ENCODE measurements at regions not wholly inside any gene's neighbourhood (a gene's known extent, or its start where the extent isn't known, plus 50 kb on each side); places are given as distances from the start of the nearest gene placed in this dataset.

- H3K27me3 ChIP-seq: no peaks in the 10 kb centered on the region
- intact Hi-C loops (cut with DNase I; ENCODE audit: low total_unique reads): no loop called here
- no peaks in the 10 kb centered on the region for H3K36me3 ChIP-seq
- WGBS, 2 donors (ENCODE audit: low coverage in 1 of 2): 73 to 83% methylated on average over 7 to 16 of the region's 16 CpGs
- H3K4me1 ChIP-seq: peaks cover 0 to 6% (median 2%) of the 10 kb centered on the region in 4 donors
- no peak for TF ChIP-seq EP300 (IDR thresholded peaks at IDR 0.05; ENCODE audit: low read depth)
- peak in 1 of 3 donors; percentile 20 for TF ChIP-seq POLR2AphosphoS5 (IDR thresholded peaks at IDR 0.05)
- no peak for TF ChIP-seq CTCF (IDR thresholded peaks at IDR 0.05)
- no peak for TF ChIP-seq POLR2A (IDR thresholded peaks at IDR 0.05)
- DNase-seq: no peak
- in situ Hi-C loops (cut with MboI; ENCODE audit: low pct_ligation_motif_present in 1 of 4, low pct_unique_long_range_greater_than_20kb in 1 of 4, low sequenced_read_pairs in 3 of 4): no loop called here
- H3K27ac ChIP-seq: peak overlapping the region in 1 of 4 donors; percentile 30
- H3K9me3 ChIP-seq: no peaks in the 10 kb centered on the region
- no peak overlapping the region for H3K4me3 ChIP-seq
These were observed 79.7 kb upstream of the APCDD1 start for GRCh38 chr18:10374636-10375293.

GRCh38 chr18:10376731-10377130 is 77.7 kb upstream of the APCDD1 start:
- Histone ChIP-seq H3K27ac (no peak overlapping the region), H3K36me3 (no peaks in the 10 kb centered on the region), H3K4me3 (no peak overlapping the region), H3K27me3 (no peaks in the 10 kb centered on the region), H3K9me3 (no peaks in the 10 kb centered on the region), H3K4me1 (peaks cover 0 to 6% (median 2%) of the 10 kb centered on the region in 4 donors)
- WGBS, 2 donors (ENCODE audit: low coverage in 1 of 2): 75 to 86% methylated on average over 4 to 10 of the region's 10 CpGs
- no peak for DNase-seq
- in situ Hi-C loops (cut with MboI; ENCODE audit: low pct_ligation_motif_present in 1 of 4, low pct_unique_long_range_greater_than_20kb in 1 of 4, low sequenced_read_pairs in 3 of 4) (no loop called here), intact Hi-C loops (cut with DNase I; ENCODE audit: low total_unique reads) (no loop called here)
- TF ChIP-seq POLR2AphosphoS5 (IDR thresholded peaks at IDR 0.05) (no peak), CTCF (IDR thresholded peaks at IDR 0.05) (no peak), EP300 (IDR thresholded peaks at IDR 0.05; ENCODE audit: low read depth) (no peak), POLR2A (IDR thresholded peaks at IDR 0.05) (no peak)

- TF ChIP-seq EP300 (IDR thresholded peaks at IDR 0.05; ENCODE audit: low read depth) (no peak), POLR2A (IDR thresholded peaks at IDR 0.05) (no peak), POLR2AphosphoS5 (IDR thresholded peaks at IDR 0.05) (no peak), CTCF (IDR thresholded peaks at IDR 0.05) (no peak)
- Histone ChIP-seq H3K4me3 (no peak overlapping the region), H3K27me3 (no peaks in the 10 kb centered on the region), H3K27ac (no peak overlapping the region), H3K4me1 (peaks cover 0 to 6% (median 2%) of the 10 kb centered on the region in 4 donors), H3K9me3 (no peaks in the 10 kb centered on the region), H3K36me3 (no peaks in the 10 kb centered on the region)
- intact Hi-C loops (cut with DNase I; ENCODE audit: low total_unique reads): no loop called here
- in situ Hi-C loops (cut with MboI; ENCODE audit: low pct_ligation_motif_present in 1 of 4, low pct_unique_long_range_greater_than_20kb in 1 of 4, low sequenced_read_pairs in 3 of 4): no loop called here
- DNase-seq: no peak
- WGBS, 2 donors (ENCODE audit: low coverage in 1 of 2): 68 to 88% methylated on average over 1 of the region's 1 CpG
These were observed 76.5 kb upstream of the APCDD1 start for GRCh38 chr18:10377956-10378355.

GRCh38 chr18:10378688-10379420 is 75.6 kb upstream of the APCDD1 start:
- DNase-seq: no peak
- H3K36me3 ChIP-seq: no peaks in the 10 kb centered on the region
- in situ Hi-C loops (cut with MboI; ENCODE audit: low pct_ligation_motif_present in 1 of 4, low pct_unique_long_range_greater_than_20kb in 1 of 4, low sequenced_read_pairs in 3 of 4): no loop called here
- no peak for TF ChIP-seq POLR2A (IDR thresholded peaks at IDR 0.05)
- TF ChIP-seq EP300 (IDR thresholded peaks at IDR 0.05; ENCODE audit: low read depth): no peak
- TF ChIP-seq POLR2AphosphoS5 (IDR thresholded peaks at IDR 0.05): no peak
- TF ChIP-seq CTCF (IDR thresholded peaks at IDR 0.05): no peak
- H3K4me3 ChIP-seq: no peak overlapping the region
- WGBS, 2 donors (ENCODE audit: low coverage in 1 of 2): 66 to 76% methylated on average over 2 to 6 of the region's 6 CpGs
- peaks cover 0 to 6% (median 2%) of the 10 kb centered on the region in 4 donors for H3K4me1 ChIP-seq
- no peaks in the 10 kb centered on the region for H3K27me3 ChIP-seq
- intact Hi-C loops (cut with DNase I; ENCODE audit: low total_unique reads): no loop called here
- H3K27ac ChIP-seq: peak overlapping the region in 1 of 4 donors; percentile 17
- H3K9me3 ChIP-seq: no peaks in the 10 kb centered on the region
